ENCODE measurements at regions not wholly inside any gene's neighbourhood (a gene's known extent, or its start where the extent isn't known, plus 50 kb on each side); places are given as distances from the start of the nearest gene placed in this dataset.
"Not testable (repeated sequence)": the region's sequence is repeated elsewhere in the genome, so short reads cannot be mapped to it uniquely, and the experiment has no call there.

- DNase-seq = no peak
Observed at GRCh38 chr6:3961581-3962215, 112.5 kb downstream of the FAM50B start.

- no peak for DNase-seq
Observed at GRCh38 chr6:3962291-3963280, 113.4 kb downstream of the FAM50B start.

GRCh38 chr6:3963426-3963825 is 114.3 kb downstream of the FAM50B start:
- DNase-seq = no peak

- no peak for DNase-seq
Observed at GRCh38 chr6:3965071-3965718, 113.7 kb downstream of the FAM217A start.

- DNase-seq = no peak
Observed at GRCh38 chr6:3966426-3966825, 112.5 kb downstream of the FAM217A start.

- no peak for DNase-seq
Observed at GRCh38 chr6:3970097-3970496, 108.8 kb downstream of the FAM217A start.

- DNase-seq = not testable (repeated sequence)
Observed at GRCh38 chr6:3973152-3973551, 105.8 kb downstream of the FAM217A start.

GRCh38 chr6:3977875-3978711 is 100.8 kb downstream of the FAM217A start:
- DNase-seq = peak in 31 of 56 donors; percentile 1 to 58 (median 18)

GRCh38 chr6:3978966-3979365 is 100.0 kb downstream of the FAM217A start:
- DNase-seq = not testable (repeated sequence)

- DNase-seq = no peak
Observed at GRCh38 chr6:3981917-3982316, 97.0 kb downstream of the FAM217A start.

GRCh38 chr6:3983778-3984177 is 95.2 kb downstream of the FAM217A start:
- DNase-seq = no peak

GRCh38 chr6:3984494-3984893 is 94.4 kb downstream of the FAM217A start:
- no peak for DNase-seq

GRCh38 chr6:3986241-3986640 is 92.7 kb downstream of the FAM217A start:
- no peak for DNase-seq

GRCh38 chr6:3987053-3987452 is 91.9 kb downstream of the FAM217A start:
- DNase-seq = no peak

GRCh38 chr6:3987576-3987975 is 91.4 kb downstream of the FAM217A start:
- no peak for DNase-seq

GRCh38 chr6:3990692-3991491 is 88.0 kb downstream of the FAM217A start:
- DNase-seq = peak in 54 of 56 donors; percentile 15 to 93 (median 74)

- no peak for DNase-seq
Observed at GRCh38 chr6:3991941-3992340, 87.0 kb downstream of the FAM217A start.

- DNase-seq = no peak
Observed at GRCh38 chr6:3996349-3996748, 82.6 kb downstream of the FAM217A start.

GRCh38 chr6:3997177-3997770 is 81.7 kb downstream of the FAM217A start:
- no peak for DNase-seq
